HepG2 (cell line): ENCODE measurements at regions not wholly inside any gene's neighbourhood (a gene's known extent, or its start where the extent isn't known, plus 50 kb on each side); places are given as distances from the start of the nearest gene placed in this dataset.
A peak's percentile ranks its signal among the peaks of the same experiment; 100 is the strongest.

ENCODE experiments used
- ETS1 ChIP-seq: sonication (generic); formaldehyde crosslinking; IDR thresholded peaks from 2 replicates; pipeline ENCODE4 v1.4.0; 2020; ENCODE audit warnings: missing genetic modification reagents
- FOXC1 ChIP-seq: sonication (generic); formaldehyde crosslinking; IDR thresholded peaks from 2 replicates; pipeline ENCODE4 v1.8.0; 2022; ENCODE audit warnings: mild to moderate bottlenecking, missing genetic modification reagents, borderline replicate concordance
- FOXK1 ChIP-seq: sonication (generic); formaldehyde crosslinking; IDR thresholded peaks from 2 replicates; pipeline ENCODE4 v1.4.0; 2020; ENCODE audit warnings: low read depth, missing genetic modification reagents, borderline replicate concordance
- KDM1A ChIP-seq: IDR thresholded peaks from 2 replicates; pipeline ENCODE4 v1.6.1; 2016; ENCODE audit warnings: missing compliant biosample characterization
- KDM3A ChIP-seq: IDR thresholded peaks from 2 replicates; pipeline ENCODE4 v1.6.1; 2018; ENCODE audit warnings: low read depth, missing compliant biosample characterization
- NFIC ChIP-seq: IDR thresholded peaks from 2 replicates; pipeline ENCODE4 v1.6.1; 2012; ENCODE audit warnings: mild to moderate bottlenecking, low read length, inconsistent platforms
- NR2F6 ChIP-seq, 2 experiments: IDR thresholded peaks; 2 replicates each; pipeline ENCODE4 v1.6.1; 2016; ENCODE audit warnings: antibody characterized with exemption in 1 of 2, mild to moderate bottlenecking in 1 of 2
- SALL1 ChIP-seq: sonication (generic); formaldehyde crosslinking; IDR thresholded peaks from 2 replicates; pipeline ENCODE4 v1.8.0; 2022; ENCODE audit warnings: mild to moderate bottlenecking, missing genetic modification reagents
- SAP130 ChIP-seq: IDR thresholded peaks from 2 replicates; pipeline ENCODE4 v1.6.1; 2016; ENCODE audit warnings: low read depth
- SP1 ChIP-seq, 2 experiments: fragments of 450-650 bp in 1 of 2; sonication (generic) in 1 of 2; formaldehyde crosslinking in 1 of 2; IDR thresholded peaks; 2 replicates each; pipeline versions ENCODE4 v1.4.0 to v1.6.1; 2016 to 2020; ENCODE audit warnings: missing genetic modification reagents in 1 of 2
- STAG1 ChIP-seq: sonication (generic); formaldehyde crosslinking; IDR thresholded peaks from 2 replicates; pipeline ENCODE4 v1.4.0; 2020; ENCODE audit warnings: missing genetic modification reagents
- TBX2 ChIP-seq: sonication (generic); formaldehyde crosslinking; IDR thresholded peaks from 2 replicates; pipeline ENCODE4 v1.5.0; 2020; ENCODE audit warnings: missing genetic modification reagents, mild to moderate bottlenecking, borderline replicate concordance
- TSC22D2 ChIP-seq: sonication (generic); formaldehyde crosslinking; IDR thresholded peaks from 2 replicates; pipeline ENCODE4 v1.5.1; 2020; ENCODE audit warnings: missing genetic modification reagents, mild to moderate bottlenecking, borderline replicate concordance
- ZBTB38 ChIP-seq: sonication (generic); formaldehyde crosslinking; IDR thresholded peaks from 2 replicates; pipeline ENCODE4 v1.5.1; 2020; ENCODE audit warnings: mild to moderate bottlenecking, missing genetic modification reagents
- ZBTB40 ChIP-seq, 2 experiments: fragments of 450-650 bp in 1 of 2; sonication (generic) in 1 of 2; formaldehyde crosslinking in 1 of 2; IDR thresholded peaks; 2 replicates each; pipeline versions ENCODE4 v1.6.1 to v1.8.0; 2016 to 2022; ENCODE audit warnings: antibody characterized with exemption in 1 of 2, mild to moderate bottlenecking in 1 of 2, missing genetic modification reagents in 1 of 2
- ZFP90 ChIP-seq: sonication (generic); formaldehyde crosslinking; IDR thresholded peaks from 2 replicates; pipeline ENCODE4 v1.8.0; 2022; ENCODE audit warnings: missing genetic modification reagents, mild to moderate bottlenecking, inconsistent platforms, borderline replicate concordance
- ZNF367 ChIP-seq: sonication (generic); formaldehyde crosslinking; IDR thresholded peaks from 2 replicates; pipeline ENCODE4 v1.4.0; 2020; ENCODE audit warnings: missing genetic modification reagents, borderline replicate concordance
- ZNF557 ChIP-seq: sonication (generic); formaldehyde crosslinking; IDR thresholded peaks from 2 replicates; pipeline ENCODE4 v1.4.0; 2020; ENCODE audit warnings: missing genetic modification reagents
- ZNF569 ChIP-seq: sonication (generic); formaldehyde crosslinking; IDR thresholded peaks from 2 replicates; pipeline ENCODE4 v1.5.0; 2020; ENCODE audit warnings: mild to moderate bottlenecking, missing genetic modification reagents, moderate library complexity, borderline replicate concordance
- ZZZ3 ChIP-seq: sonication (generic); formaldehyde crosslinking; IDR thresholded peaks from 2 replicates; pipeline ENCODE4 v1.4.0; 2020; ENCODE audit warnings: missing genetic modification reagents, mild to moderate bottlenecking, borderline replicate concordance

GRCh38 chr6:12371641-12372146, 81.5 kb downstream of the EDN1 start (continued):
- TF ChIP-seq STAG1 (CRISPR knock-in tag) (peak; percentile 7; the same call in 1 of the 2 replicates), FOXK1 (CRISPR knock-in tag) (peak; percentile 92), FOXC1 (CRISPR knock-in tag) (no peak), ZNF367 (CRISPR knock-in tag) (no peak), TSC22D2 (CRISPR knock-in tag) (no peak), ZNF557 (no peak), ZBTB38 (CRISPR knock-in tag) (no peak), TBX2 (CRISPR knock-in tag) (peak; percentile 55), ZNF569 (no peak), NR2F6 (IDR thresholded peaks at IDR 0.05) (peak; percentile 74), NR2F6 (CRISPR knock-in tag; IDR thresholded peaks at IDR 0.05) (peak; percentile 79), SP1 (IDR thresholded peaks at IDR 0.05) (no peak), SP1 (CRISPR knock-in tag; IDR thresholded peaks at IDR 0.05) (no peak), ZFP90 (peak; percentile 22; the same call in 1 of the 2 replicates), ZBTB40 (IDR thresholded peaks at IDR 0.05) (no peak), ZBTB40 (CRISPR knock-in tag; IDR thresholded peaks at IDR 0.05) (no peak), SAP130 (CRISPR knock-in tag) (peak; percentile 61), KDM3A (CRISPR knock-in tag) (peak; percentile 69), ETS1 (CRISPR knock-in tag) (no peak), SALL1 (no peak; the same call in 1 of the 2 replicates), NFIC (peak; percentile 69; the same call in 1 of the 2 replicates), KDM1A (CRISPR knock-in tag) (no peak), ZZZ3 (CRISPR knock-in tag) (no peak)
